ENCODE measurements at regions not wholly inside any gene's neighbourhood (a gene's known extent, or its start where the extent isn't known, plus 50 kb on each side); places are given as distances from the start of the nearest gene placed in this dataset.
"Not testable (repeated sequence)": the region's sequence is repeated elsewhere in the genome, so short reads cannot be mapped to it uniquely, and the experiment has no call there.

GRCh38 chr9:21720758-21721157 is 81.7 kb upstream of the MTAP start:
- Histone ChIP-seq H4K20me1 (ENCODE audit: control insufficient read depth, extremely low read depth, insufficient read depth, low read length) (no peaks in the 10 kb centered on the region), H3K36me3 (ENCODE audit: control insufficient read depth in 2 of 2, extremely low read depth in 1 of 2, insufficient read depth in 2 of 2, low read length in 2 of 2) (no peaks in the 10 kb centered on the region), H3K4me3 (ENCODE audit: control insufficient read depth in 2 of 3, extremely low read depth in 1 of 3, insufficient read depth in 2 of 3, low read depth in 1 of 3, low read length in 3 of 3) (no peak overlapping the region), H3K4me1 (ENCODE audit: control insufficient read depth, extremely low read depth, insufficient read depth, low read length) (no peaks in the 10 kb centered on the region), H3K79me2 (ENCODE audit: control insufficient read depth, insufficient read depth, low read length) (no peaks in the 10 kb centered on the region), H3K27me3 (ENCODE audit: control insufficient read depth, extremely low read depth, insufficient read depth, low read length) (no peaks in the 10 kb centered on the region), H3K27ac (ENCODE audit: control insufficient read depth, insufficient read depth, low read length) (no peak overlapping the region), H3K9ac (ENCODE audit: control insufficient read depth, extremely low read depth, insufficient read depth, low read length) (no peak overlapping the region), H2AFZ (ENCODE audit: control insufficient read depth, low read length) (no peak overlapping the region), H3K4me2 (ENCODE audit: control insufficient read depth, extremely low read depth, insufficient read depth, low read depth, low read length) (no peak overlapping the region), H3K9me1 (ENCODE audit: control insufficient read depth, extremely low read depth, insufficient read depth, low read length) (no peaks in the 10 kb centered on the region), H3K9me3 (ENCODE audit: control insufficient read depth, low read depth, low read length) (no peaks in the 10 kb centered on the region)
- TF ChIP-seq EZH2 (IDR thresholded peaks at IDR 0.05; ENCODE audit: low read length) (no peak), CTCF (optimal IDR thresholded peaks at IDR 0.05 in 1 of 3, IDR thresholded peaks at IDR 0.05 in 1 of 3, conservative IDR thresholded peaks at IDR 0.05 in 1 of 3; ENCODE audit: extremely low read depth in 1 of 3, insufficient read depth in 2 of 3, low read length in 3 of 3) (no peak)
- DNase-seq (ENCODE audit: low read depth, low spot score) (no peak), FAIRE-seq (no peak)
- dilution Hi-C loops (cut with MboI; ENCODE audit: extremely low pct_ligation_motif_present, low sequenced_read_pairs): no loop called here

DNA sequence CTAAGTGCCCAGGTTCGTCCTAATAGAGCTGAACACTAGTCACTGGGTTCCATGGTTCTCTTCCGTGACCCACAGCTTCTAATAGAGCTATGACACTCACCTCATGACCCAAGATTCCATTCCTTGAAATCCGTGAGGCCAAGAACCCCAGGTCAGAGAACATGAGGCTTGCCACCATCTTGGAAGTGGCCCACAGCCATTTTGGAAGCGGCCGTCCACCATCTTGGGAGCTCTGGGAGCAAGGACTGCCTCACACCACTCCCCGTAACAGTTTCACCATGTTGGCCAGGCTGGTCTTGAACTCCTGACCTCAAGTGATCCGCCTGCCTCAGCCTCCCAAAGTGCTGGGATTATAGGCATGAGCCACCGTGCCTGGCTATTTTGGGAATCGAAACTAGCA is 75.0 kb upstream of the MTAP start:
- not testable (repeated sequence) for FAIRE-seq

GRCh38 chr9:21728781-21729180 is 73.7 kb upstream of the MTAP start:
- Histone ChIP-seq H3K4me2 (ENCODE audit: control insufficient read depth, extremely low read depth, insufficient read depth, low read depth, low read length) (no peak overlapping the region), H3K9me3 (ENCODE audit: control insufficient read depth, low read depth, low read length) (no peaks in the 10 kb centered on the region), H3K27ac (ENCODE audit: control insufficient read depth, insufficient read depth, low read length) (no peak overlapping the region), H3K79me2 (ENCODE audit: control insufficient read depth, insufficient read depth, low read length) (no peaks in the 10 kb centered on the region), H3K4me3 (ENCODE audit: control insufficient read depth in 2 of 3, extremely low read depth in 1 of 3, insufficient read depth in 2 of 3, low read depth in 1 of 3, low read length in 3 of 3) (no peak overlapping the region), H3K27me3 (ENCODE audit: control insufficient read depth, extremely low read depth, insufficient read depth, low read length) (no peaks in the 10 kb centered on the region), H4K20me1 (ENCODE audit: control insufficient read depth, extremely low read depth, insufficient read depth, low read length) (no peaks in the 10 kb centered on the region), H3K9me1 (ENCODE audit: control insufficient read depth, extremely low read depth, insufficient read depth, low read length) (no peaks in the 10 kb centered on the region), H3K9ac (ENCODE audit: control insufficient read depth, extremely low read depth, insufficient read depth, low read length) (no peak overlapping the region), H2AFZ (ENCODE audit: control insufficient read depth, low read length) (no peak overlapping the region), H3K4me1 (ENCODE audit: control insufficient read depth, extremely low read depth, insufficient read depth, low read length) (no peaks in the 10 kb centered on the region), H3K36me3 (ENCODE audit: control insufficient read depth in 2 of 2, extremely low read depth in 1 of 2, insufficient read depth in 2 of 2, low read length in 2 of 2) (no peaks in the 10 kb centered on the region)
- TF ChIP-seq CTCF (optimal IDR thresholded peaks at IDR 0.05 in 1 of 3, IDR thresholded peaks at IDR 0.05 in 1 of 3, conservative IDR thresholded peaks at IDR 0.05 in 1 of 3; ENCODE audit: extremely low read depth in 1 of 3, insufficient read depth in 2 of 3, low read length in 3 of 3) (no peak), EZH2 (IDR thresholded peaks at IDR 0.05; ENCODE audit: low read length) (no peak)
- dilution Hi-C loops (cut with MboI; ENCODE audit: extremely low pct_ligation_motif_present, low sequenced_read_pairs): no loop called here
- DNase-seq (ENCODE audit: low read depth, low spot score): no peak
- FAIRE-seq: peak; percentile 61

More for the DNA sequence above, 75.0 kb upstream of the MTAP start:
- H3K79me2 ChIP-seq (ENCODE audit: control insufficient read depth, insufficient read depth, low read length); H3K4me1 ChIP-seq (ENCODE audit: control insufficient read depth, extremely low read depth, insufficient read depth, low read length); dilution Hi-C loops (cut with MboI; ENCODE audit: extremely low pct_ligation_motif_present, low sequenced_read_pairs); H3K27me3 ChIP-seq (ENCODE audit: control insufficient read depth, extremely low read depth, insufficient read depth, low read length); H3K4me3 ChIP-seq (ENCODE audit: control insufficient read depth in 2 of 3, extremely low read depth in 1 of 3, insufficient read depth in 2 of 3, low read depth in 1 of 3, low read length in 3 of 3); H3K9me1 ChIP-seq (ENCODE audit: control insufficient read depth, extremely low read depth, insufficient read depth, low read length); H2AFZ ChIP-seq (ENCODE audit: control insufficient read depth, low read length); H3K9me3 ChIP-seq (ENCODE audit: control insufficient read depth, low read depth, low read length); H3K9ac ChIP-seq (ENCODE audit: control insufficient read depth, extremely low read depth, insufficient read depth, low read length); H3K4me2 ChIP-seq (ENCODE audit: control insufficient read depth, extremely low read depth, insufficient read depth, low read depth, low read length); H3K27ac ChIP-seq (ENCODE audit: control insufficient read depth, insufficient read depth, low read length); H3K36me3 ChIP-seq (ENCODE audit: control insufficient read depth in 2 of 2, extremely low read depth in 1 of 2, insufficient read depth in 2 of 2, low read length in 2 of 2); DNase-seq (ENCODE audit: low read depth, low spot score); H4K20me1 ChIP-seq (ENCODE audit: control insufficient read depth, extremely low read depth, insufficient read depth, low read length): not testable (repeated sequence)
